GM23248 (cell line): ENCODE measurements at regions not wholly inside any gene's neighbourhood (a gene's known extent, or its start where the extent isn't known, plus 50 kb on each side); places are given as distances from the start of the nearest gene placed in this dataset.
"Not testable (repeated sequence)": the region's sequence is repeated elsewhere in the genome, so short reads cannot be mapped to it uniquely, and the experiment has no call there.

ENCODE experiments used
- EZH2 ChIP-seq: fragments of 200-600 bp; sonication (generic); IDR thresholded peaks from 2 replicates; pipeline ENCODE4 v1.6.1; 2018; ENCODE audit warnings: antibody characterized with exemption, mild to moderate bottlenecking; ENCODE audit not compliant: insufficient read depth, poor library complexity, severe bottlenecking
- EZH2phosphoT487 ChIP-seq: fragments of 200-600 bp; sonication (generic); IDR thresholded peaks from 2 replicates; pipeline ENCODE4 v1.6.1; 2018; ENCODE audit warnings: antibody characterized with exemption, moderate library complexity, mild to moderate bottlenecking, low read depth; ENCODE audit not compliant: insufficient read depth

DNA sequence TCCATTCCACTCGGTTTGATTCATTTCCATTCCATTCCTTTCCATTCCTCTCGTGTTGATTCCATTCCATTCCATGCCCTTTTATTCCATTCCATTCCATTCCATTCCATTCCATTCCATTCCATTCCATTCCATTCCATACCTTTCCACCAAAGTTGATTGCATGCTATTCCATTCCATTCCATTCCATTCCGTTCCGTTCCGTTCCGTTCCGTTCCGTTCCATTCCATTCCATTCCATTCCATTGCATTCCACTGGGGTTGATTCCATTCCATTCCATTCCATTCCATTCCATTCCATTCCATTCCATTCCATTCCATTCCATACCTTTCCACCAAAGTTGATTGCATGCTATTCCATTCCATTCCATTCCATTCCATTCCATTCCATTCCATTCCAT, 154.3 kb downstream of the CWH43 start:
- not testable (repeated sequence) for TF ChIP-seq EZH2phosphoT487, EZH2
